PC-9 (cell line): ENCODE measurements at regions not wholly inside any gene's neighbourhood (a gene's known extent, or its start where the extent isn't known, plus 50 kb on each side); places are given as distances from the start of the nearest gene placed in this dataset.

Source experiments
- BruUV-seq: library from RNA; stranded (reverse); fragments of 400-500 nt; replicated peaks from 2 replicates; lab custom pipeline; 2021; lab: Mats Ljungman, UMichigan
- CTCF ChIA-PET: fragments of 300-600 bp; sonication (Branson Sonifier 250); formaldehyde crosslinking; loops from one replicate; lab custom pipeline; 2022; ENCODE audit warnings: antibody characterized with exemption; lab: Charles Lee
- POLR2A ChIA-PET: fragments of 300-600 bp; sonication (Branson Sonifier 250); formaldehyde crosslinking; loops from one replicate; lab custom pipeline; 2022; ENCODE audit warnings: antibody characterized with exemption; ENCODE audit not compliant: unreplicated experiment; lab: Charles Lee
- DNase-seq, 2 experiments: peaks; one replicate each; pipeline versions ENCODE4 v3.0.0 to v3.0.0-alpha.2; 2015 to 2022; ENCODE audit warnings: mixed read lengths in 1 of 2
- H2AFZ ChIP-seq: fragments of 200-600 bp; sonication (generic); 2 replicates; pipeline ENCODE4 v1.8.1; 2017; ENCODE audit warnings: antibody characterized with exemption
- H3F3A ChIP-seq: fragments of 200-600 bp; sonication (generic); 2 replicates; pipeline ENCODE4 v1.8.1; 2017; ENCODE audit warnings: antibody characterized with exemption, mild to moderate bottlenecking, low read depth; ENCODE audit not compliant: insufficient read depth
- H3K27ac ChIP-seq: fragments of 200-600 bp; sonication (generic); 2 replicates; pipeline ENCODE4 v1.6.1; 2016; ENCODE audit warnings: mixed run types
- H3K27me3 ChIP-seq: fragments of 200-600 bp; sonication (generic); 2 replicates; pipeline ENCODE4 v1.6.1; 2016; ENCODE audit warnings: low read depth, mixed run types; ENCODE audit not compliant: insufficient read depth
- H3K36me3 ChIP-seq: fragments of 200-600 bp; sonication (generic); 2 replicates; pipeline ENCODE4 v1.6.1; 2016; ENCODE audit warnings: low read depth, mixed run types
- H3K4me1 ChIP-seq: fragments of 200-600 bp; sonication (generic); replicated peaks from 2 replicates; pipeline ENCODE4 v1.6.1; 2016; ENCODE audit warnings: mixed run types; ENCODE audit not compliant: insufficient read depth
- H3K4me2 ChIP-seq: fragments of 200-600 bp; sonication (generic); 2 replicates; pipeline ENCODE4 v1.6.1; 2017; ENCODE audit warnings: mixed run types
- H3K4me3 ChIP-seq: fragments of 200-600 bp; sonication (generic); 2 replicates; pipeline ENCODE4 v1.6.1; 2016; ENCODE audit warnings: mixed run types
- H3K79me2 ChIP-seq: fragments of 200-600 bp; sonication (generic); 2 replicates; pipeline ENCODE4 v1.6.1; 2017; ENCODE audit warnings: low read depth, mixed run types
- H3K9me2 ChIP-seq: fragments of 200-600 bp; sonication (generic); 2 replicates; pipeline ENCODE4 v1.8.1; 2017; ENCODE audit warnings: mild to moderate bottlenecking; ENCODE audit not compliant: insufficient read depth
- H3K9me3 ChIP-seq: fragments of 200-600 bp; sonication (generic); 2 replicates; pipeline ENCODE4 v1.8.1; 2016; ENCODE audit warnings: low read depth; ENCODE audit not compliant: insufficient read depth
- H4K20me1 ChIP-seq: fragments of 200-600 bp; sonication (generic); 2 replicates; pipeline ENCODE4 v1.8.1; 2017; ENCODE audit not compliant: insufficient read depth
- EZH2 ChIP-seq: fragments of 200-600 bp; sonication (generic); IDR thresholded peaks from 2 replicates; pipeline ENCODE4 v1.8.0; 2017; ENCODE audit warnings: antibody characterized with exemption, low read depth
- intact Hi-C: fragments of 100-400 bp; cut with micrococcal nuclease; formaldehyde crosslinking; loops from one replicate; pipeline ENCODE4 v1.10.0; 2022; ENCODE audit not compliant: unreplicated experiment
- TF ChIP-seq, protein P1 (sequence below): fragments of 200-600 bp; sonication (generic); conservative IDR thresholded peaks from 2 replicates; pipeline ENCODE4 v1.6.1; 2017; ENCODE audit warnings: mixed run types, antibody characterized with exemption, mild to moderate bottlenecking, moderate library complexity

DNA sequence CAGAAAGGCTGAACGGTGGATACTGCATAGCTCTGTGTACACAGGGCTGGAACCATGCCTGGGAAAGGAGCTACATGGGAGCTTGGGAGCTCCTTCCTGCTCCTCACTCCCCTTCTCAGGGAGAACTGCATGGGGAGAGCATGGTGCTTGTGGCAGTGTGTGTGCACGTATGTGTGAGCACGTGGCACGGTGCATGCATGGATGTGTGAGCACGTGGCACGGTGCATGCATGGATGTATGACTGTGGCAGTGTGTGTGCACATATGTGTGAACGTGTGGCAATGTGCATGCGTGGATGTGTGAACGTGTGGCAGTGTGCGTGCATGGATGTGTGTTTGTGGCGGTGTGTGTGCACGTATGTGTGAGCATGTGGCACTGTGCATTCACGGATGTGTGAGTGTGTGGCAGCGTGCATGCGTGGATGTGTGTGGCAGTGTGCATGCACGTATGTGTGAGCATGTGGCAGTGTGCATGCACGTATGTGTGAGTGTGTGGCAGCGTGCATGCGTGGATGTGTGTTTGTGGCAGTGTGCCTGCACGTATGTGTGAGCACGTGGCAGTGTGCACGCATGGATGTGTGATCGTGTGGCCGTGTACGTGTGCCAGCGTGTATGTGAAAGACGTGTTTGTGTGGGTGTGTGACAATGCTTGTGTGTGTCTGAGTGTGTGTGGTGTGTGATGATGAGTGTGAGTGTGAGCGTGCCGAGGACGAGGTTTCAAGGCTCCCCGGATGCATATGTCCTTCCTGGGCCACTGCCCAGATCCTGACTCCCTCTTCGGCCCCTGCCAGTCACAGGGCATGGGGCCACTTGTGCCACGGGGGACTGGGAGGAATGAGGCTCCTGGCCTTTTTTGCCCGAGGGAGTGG lies 52.4 kb upstream of the JPH3 start:
- Histone ChIP-seq H3K79me2 (no peaks in the 10 kb centered on the region), H4K20me1 (peaks cover 5% of the 10 kb centered on the region; the same call in 1 of the 2 replicates), H3K9me2 (no peaks in the 10 kb centered on the region), H3K9me3 (no peaks in the 10 kb centered on the region; the same call in 1 of the 2 replicates), H2AFZ (no peak overlapping the region), H3K4me3 (no peak overlapping the region), H3K4me1 (no peaks in the 10 kb centered on the region), H3F3A (peaks cover 6% of the 10 kb centered on the region; the same call in 1 of the 2 replicates), H3K36me3 (no peaks in the 10 kb centered on the region), H3K27ac (no peak overlapping the region), H3K4me2 (no peak overlapping the region), H3K27me3 (peaks cover 86% of the 10 kb centered on the region)
- BruUV-seq, result no TSS peak
- POLR2A ChIA-PET, result no interaction called here
- intact Hi-C loops, result loop anchor here (1.0 kb wide), 1 partner anchor 85 kb away; no protein-coding TSS in a partner anchor
- DNase-seq, result no peak
- CTCF ChIA-PET, result interaction anchor here (0.6 kb wide), 1 partner anchor 12 kb away, joined by 3 read pairs; no protein-coding TSS in a partner anchor
- no peak for TF ChIP-seq EZH2
- TF ChIP-seq, protein P1, sequence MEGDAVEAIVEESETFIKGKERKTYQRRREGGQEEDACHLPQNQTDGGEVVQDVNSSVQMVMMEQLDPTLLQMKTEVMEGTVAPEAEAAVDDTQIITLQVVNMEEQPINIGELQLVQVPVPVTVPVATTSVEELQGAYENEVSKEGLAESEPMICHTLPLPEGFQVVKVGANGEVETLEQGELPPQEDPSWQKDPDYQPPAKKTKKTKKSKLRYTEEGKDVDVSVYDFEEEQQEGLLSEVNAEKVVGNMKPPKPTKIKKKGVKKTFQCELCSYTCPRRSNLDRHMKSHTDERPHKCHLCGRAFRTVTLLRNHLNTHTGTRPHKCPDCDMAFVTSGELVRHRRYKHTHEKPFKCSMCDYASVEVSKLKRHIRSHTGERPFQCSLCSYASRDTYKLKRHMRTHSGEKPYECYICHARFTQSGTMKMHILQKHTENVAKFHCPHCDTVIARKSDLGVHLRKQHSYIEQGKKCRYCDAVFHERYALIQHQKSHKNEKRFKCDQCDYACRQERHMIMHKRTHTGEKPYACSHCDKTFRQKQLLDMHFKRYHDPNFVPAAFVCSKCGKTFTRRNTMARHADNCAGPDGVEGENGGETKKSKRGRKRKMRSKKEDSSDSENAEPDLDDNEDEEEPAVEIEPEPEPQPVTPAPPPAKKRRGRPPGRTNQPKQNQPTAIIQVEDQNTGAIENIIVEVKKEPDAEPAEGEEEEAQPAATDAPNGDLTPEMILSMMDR, result no peak

DNA sequence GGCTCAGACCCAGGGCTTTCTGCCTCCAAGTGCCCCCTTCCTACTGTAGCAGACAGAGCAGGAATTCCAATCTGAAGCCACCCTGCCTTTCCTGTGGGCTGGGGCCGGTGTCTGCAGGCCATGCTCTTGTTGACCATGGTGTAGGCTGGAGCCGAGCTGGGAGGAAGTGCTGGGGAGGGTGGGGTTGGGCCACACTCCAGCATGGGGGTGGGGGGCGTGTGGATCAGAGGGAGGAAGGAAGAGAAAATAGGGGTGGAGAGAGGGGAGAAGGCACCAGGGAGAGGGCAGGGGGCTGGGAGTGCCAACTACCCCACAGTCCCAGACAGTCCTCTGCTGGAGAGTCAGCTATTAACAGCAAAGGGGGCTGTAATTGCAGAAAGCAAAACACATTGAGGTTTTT lies 54.3 kb upstream of the JPH3 start:
- no peak overlapping the region for H3K4me3 ChIP-seq
- ChIA-PET POLR2A (no interaction called here), CTCF (no interaction called here)
- no peak overlapping the region for H3K4me2 ChIP-seq
- H2AFZ ChIP-seq, result no peak overlapping the region
- H3K27ac ChIP-seq, result no peak overlapping the region
- no peak for DNase-seq
- H3K79me2 ChIP-seq, result no peaks in the 10 kb centered on the region
- BruUV-seq, result no TSS peak
- intact Hi-C loops, result no loop called here
- no peaks in the 10 kb centered on the region for H3K36me3 ChIP-seq
- peaks cover 89% of the 10 kb centered on the region for H3K27me3 ChIP-seq
- H3K4me1 ChIP-seq, result no peaks in the 10 kb centered on the region
- peaks cover 6% of the 10 kb centered on the region; the same call in 1 of the 2 replicates for H3F3A ChIP-seq
- peaks cover 5% of the 10 kb centered on the region; the same call in 1 of the 2 replicates for H4K20me1 ChIP-seq
- no peaks in the 10 kb centered on the region; the same call in 1 of the 2 replicates for H3K9me3 ChIP-seq
- H3K9me2 ChIP-seq, result no peaks in the 10 kb centered on the region
- TF ChIP-seq, protein P1, result no peak
- no peak for TF ChIP-seq EZH2

DNA sequence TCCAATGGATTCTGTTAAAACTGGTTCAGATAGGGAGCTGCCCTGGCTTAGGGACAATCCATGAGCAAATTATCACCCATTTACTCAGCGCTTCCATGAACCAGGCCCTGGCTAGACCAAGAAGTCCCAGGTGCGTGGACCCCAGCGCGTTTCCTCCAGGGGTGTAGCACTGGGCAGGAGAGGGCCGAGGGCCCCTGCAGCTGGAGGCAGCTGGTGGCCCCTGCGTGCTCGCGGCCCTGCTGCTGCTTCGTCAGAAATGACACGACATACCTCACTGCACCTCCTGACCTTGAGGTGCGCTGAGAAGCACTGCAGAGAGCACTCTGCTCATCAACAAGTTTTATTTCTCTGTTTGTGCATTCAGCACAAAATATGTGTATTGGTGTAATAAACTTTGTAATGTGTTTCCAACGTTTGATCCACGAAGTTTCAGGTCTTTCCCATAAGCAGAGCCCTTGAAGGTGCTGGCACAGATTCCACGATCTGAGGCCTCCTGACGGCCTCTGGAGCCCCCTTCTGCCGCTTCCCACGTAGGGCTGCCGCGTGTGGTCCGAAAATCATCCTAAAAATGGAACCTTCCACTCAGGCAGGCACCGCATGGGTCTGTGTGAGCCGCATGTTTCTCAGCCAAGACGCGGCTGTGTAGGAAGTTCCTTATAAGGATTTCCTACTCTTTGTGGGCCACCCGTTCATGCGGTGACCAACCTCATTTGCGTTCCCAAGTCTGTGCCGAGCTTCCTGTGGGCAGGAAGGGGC lies 50.8 kb upstream of the ZCCHC14 start:
- BruUV-seq, result no TSS peak
- Histone ChIP-seq H4K20me1 (no peaks in the 10 kb centered on the region), H3K4me2 (no peak overlapping the region), H3K79me2 (no peaks in the 10 kb centered on the region), H3F3A (no peaks in the 10 kb centered on the region), H3K4me3 (no peak overlapping the region), H3K27me3 (peaks cover 100% of the 10 kb centered on the region), H3K9me3 (no peaks in the 10 kb centered on the region; the same call in 1 of the 2 replicates), H2AFZ (no peak overlapping the region), H3K9me2 (no peaks in the 10 kb centered on the region), H3K4me1 (no peaks in the 10 kb centered on the region), H3K27ac (no peak overlapping the region), H3K36me3 (no peaks in the 10 kb centered on the region)
- intact Hi-C loops, result no loop called here
- TF ChIP-seq EZH2, result no peak
- DNase-seq, result no peak
- ChIA-PET POLR2A (no interaction called here), CTCF (no interaction called here)
